GM19043 (cell line): ENCODE measurements at regions not wholly inside any gene's neighbourhood (a gene's known extent, or its start where the extent isn't known, plus 50 kb on each side); places are given as distances from the start of the nearest gene placed in this dataset.

ENCODE experiments used
- ATAC-seq: cut with Tn5 transposase; IDR thresholded peaks from one replicate; pipeline ENCODE4 v1.9.1; 2021; ENCODE audit warnings: low read depth; ENCODE audit not compliant: unreplicated experiment

- no peak for ATAC-seq
These were observed 165.4 kb upstream of the DPP6 start for GRCh38 chr7:153886506-153887441.

DNA sequence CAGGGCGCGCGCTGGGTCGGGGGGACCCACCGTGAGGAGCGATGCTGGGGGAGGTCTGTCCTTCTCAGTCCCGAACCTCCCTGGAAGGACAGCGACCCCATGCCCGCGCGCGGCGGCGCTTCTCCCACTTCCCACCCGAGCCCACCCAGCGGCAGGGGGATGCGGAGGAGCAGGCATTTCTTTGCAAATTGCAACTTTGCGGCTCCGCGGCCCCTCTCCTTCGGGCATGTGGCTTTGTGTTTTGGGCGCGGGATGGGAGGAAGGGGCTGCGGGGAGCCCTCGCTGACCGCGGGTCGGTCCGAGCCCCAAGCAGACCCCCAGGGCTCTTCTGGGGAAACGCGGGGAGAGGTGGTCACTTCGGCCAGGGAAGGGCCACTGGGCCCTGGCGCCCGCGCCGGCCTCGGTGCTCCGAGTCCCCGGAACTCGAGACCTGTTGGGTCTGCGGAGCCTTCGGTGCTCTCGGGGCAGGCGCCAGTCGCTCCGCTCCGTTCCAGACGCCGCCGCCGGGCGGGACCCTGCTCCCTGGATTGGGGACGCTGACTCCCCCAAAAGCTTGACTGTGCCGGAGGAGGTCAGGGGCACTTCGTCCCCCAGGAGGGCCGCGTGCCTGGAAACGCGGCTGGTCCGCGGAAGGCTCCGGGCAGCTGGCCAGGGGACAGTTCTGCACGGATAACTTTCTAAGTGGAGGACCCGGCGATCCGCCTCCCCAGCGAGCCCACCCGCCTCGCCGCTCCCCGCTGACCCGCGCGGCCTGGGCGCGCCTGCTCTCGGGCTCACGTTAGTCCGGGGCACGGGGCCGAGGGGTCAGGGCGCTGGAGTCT, 164.2 kb upstream of the DPP6 start:
- ATAC-seq = no peak

GRCh38 chr7:153891990-153892389, 160.2 kb upstream of the DPP6 start:
- ATAC-seq = no peak

DNA sequence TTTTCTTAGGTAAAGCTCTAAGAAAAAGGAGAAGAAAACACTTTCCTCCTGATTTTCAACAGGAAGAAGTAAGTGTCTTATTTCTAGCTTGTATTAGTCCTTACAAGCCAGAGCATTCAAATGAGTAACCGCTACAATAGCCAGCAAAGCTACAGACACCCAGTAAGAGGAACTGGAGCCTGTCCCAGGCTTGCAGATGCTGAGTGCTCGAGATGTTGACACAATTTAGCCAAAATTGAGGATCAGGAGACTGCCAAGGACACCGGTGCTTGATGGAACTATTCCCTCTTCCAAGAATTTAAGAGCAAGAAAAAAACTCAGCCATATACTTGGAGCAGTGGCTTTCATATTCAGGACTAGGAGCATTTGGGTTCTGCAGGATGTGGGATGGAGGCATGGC, 149.3 kb upstream of the DPP6 start:
- no peak for ATAC-seq

DNA sequence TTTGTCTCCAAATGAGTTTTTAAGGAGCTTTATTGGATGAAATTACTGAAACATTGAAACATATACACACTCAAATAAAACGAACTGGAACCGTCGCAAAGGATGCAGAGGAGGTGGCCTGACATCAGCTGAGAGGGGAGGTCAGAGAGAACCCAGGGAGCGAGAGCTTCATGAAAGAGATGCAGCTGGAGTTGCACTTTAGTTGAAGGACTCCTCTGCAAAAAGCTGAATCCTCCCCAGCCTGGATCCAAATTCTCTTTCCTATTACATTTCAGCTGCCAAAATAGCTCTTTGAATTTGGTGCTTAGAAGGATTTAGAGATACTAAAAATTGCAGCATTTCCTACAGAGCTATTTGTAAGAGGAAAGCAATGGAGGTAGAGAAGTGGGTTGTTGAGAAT, 140.0 kb upstream of the DPP6 start:
- no peak for ATAC-seq

DNA sequence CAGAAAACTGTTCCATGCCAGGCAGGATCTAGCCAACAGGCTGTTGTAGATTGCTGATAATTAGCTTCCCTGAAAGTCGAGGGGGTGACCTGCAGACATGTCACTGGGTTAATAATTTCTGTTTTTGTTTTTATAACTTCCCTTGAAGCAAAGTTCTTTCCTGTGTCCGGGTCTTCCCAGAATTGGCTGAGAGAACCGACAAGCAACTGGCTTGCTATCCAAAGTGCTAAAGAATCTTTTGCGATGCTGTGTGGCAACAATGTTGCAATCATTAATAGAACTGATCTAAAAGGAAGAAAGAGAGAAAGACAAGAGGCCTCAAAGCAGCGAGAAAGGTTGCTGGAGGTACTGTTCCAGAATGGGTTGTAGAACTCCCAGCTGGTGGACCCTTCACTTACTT, 132.1 kb upstream of the DPP6 start:
- no peak for ATAC-seq

- no peak for ATAC-seq
These were observed 131.3 kb upstream of the DPP6 start for GRCh38 chr7:153920897-153921296.

GRCh38 chr7:153921408-153921807, 130.8 kb upstream of the DPP6 start:
- ATAC-seq = no peak

DNA sequence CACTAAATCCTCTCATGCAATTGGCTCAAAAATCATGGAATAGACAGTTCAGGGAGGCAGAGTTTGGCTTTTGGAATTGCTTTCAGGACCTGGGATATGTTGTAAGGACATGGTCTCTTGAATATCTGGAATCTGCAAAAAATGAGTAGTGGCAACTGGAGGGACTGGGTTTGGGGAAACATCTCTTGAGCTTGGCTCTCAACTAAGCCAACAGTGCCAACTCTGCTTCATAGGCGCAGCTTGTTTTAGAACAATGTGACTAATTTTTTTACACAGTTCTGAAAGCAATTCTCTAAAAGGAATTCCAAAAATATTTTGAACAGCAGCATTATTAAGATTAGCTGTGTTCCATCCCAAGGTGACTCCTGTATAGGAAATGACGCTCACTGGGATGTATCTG, 121.5 kb upstream of the DPP6 start:
- no peak for ATAC-seq

- ATAC-seq = no peak
These were observed 118.2 kb upstream of the DPP6 start for GRCh38 chr7:153934048-153934447.

DNA sequence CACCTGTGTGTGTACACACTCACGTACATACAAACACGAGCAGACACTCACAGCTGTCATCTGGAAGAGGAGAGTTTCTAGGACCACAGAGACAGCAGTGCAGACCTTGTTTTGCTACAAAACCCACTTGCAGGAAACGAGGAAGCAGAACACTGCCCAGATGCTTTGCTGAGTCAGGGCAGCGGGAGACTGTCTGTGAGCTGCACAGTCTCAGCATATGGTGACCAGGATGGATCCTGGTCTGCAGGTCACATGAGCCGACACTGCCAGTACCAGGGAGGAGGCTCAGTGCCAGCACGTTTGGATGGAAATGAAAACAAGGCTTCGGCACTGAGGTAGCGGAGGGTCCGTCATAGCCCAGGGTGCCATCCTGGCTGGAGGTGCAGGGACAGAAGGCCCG, 117.6 kb upstream of the DPP6 start:
- ATAC-seq = no peak

DNA sequence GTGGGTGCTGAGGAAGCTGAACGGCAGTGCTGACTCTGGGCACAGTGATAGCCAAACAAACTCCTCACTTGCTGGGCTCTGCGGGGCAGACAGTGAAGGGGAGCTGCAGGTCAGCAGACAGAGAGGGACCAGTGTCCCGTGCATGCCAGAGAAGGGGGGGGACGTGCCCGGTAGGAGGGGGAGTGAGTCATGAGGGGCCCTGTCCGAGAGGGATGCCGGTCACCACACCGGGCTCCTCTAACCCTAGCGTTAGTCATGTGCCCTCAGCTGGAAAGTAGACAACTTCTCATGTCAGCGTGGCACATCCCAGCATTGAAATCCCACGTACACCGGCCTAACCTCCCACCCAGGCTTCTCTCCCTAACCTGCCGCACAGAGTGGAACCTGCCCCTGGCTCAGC, 117.1 kb upstream of the DPP6 start:
- no peak for ATAC-seq

- no peak for ATAC-seq
These were observed 113.7 kb upstream of the DPP6 start for GRCh38 chr7:153938451-153938850.

GRCh38 chr7:153939177-153939576, 113.0 kb upstream of the DPP6 start:
- ATAC-seq = no peak

DNA sequence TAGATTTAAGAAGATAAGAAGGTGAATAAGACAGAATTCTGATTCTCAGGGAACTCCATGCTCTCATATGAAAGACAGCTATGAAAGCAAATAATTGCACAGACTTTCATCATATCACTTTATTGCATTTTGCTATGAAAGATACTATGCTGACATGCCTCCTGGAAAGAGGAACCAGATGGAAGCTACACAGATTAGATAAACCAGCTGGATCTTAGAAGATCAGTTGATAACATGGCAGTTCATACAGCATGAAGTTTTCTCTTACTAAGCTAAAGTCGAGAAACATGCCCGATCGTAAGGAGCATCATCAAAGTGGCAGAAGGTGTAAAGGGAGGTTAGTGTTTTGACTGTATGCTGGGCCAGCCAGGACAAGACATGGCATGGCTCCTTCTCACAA, 112.5 kb upstream of the DPP6 start:
- ATAC-seq = no peak

DNA sequence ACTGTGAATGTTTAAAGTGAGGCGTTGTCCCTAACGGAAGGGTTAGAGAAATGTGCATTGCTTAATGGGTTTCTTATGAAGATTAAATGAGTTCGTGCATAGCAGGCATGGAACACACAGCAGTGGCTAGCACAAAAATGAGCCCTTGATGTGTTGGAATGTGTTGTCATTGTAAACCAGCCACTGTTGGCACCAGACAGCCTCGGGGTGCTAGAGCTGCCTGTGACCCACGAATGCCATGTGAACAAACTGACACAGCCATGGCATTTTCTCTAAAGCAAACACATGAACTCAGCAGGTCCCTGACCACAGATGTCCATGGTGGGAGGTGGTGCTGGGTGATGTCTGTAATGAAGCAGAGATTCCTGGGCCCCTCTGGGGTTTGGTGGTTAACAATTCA, 111.1 kb upstream of the DPP6 start:
- no peak for ATAC-seq

GRCh38 chr7:153942036-153942435, 110.2 kb upstream of the DPP6 start:
- no peak for ATAC-seq

- no peak for ATAC-seq
These were observed 108.7 kb upstream of the DPP6 start for GRCh38 chr7:153943457-153943856.

- no peak for ATAC-seq
These were observed 108.3 kb upstream of the DPP6 start for GRCh38 chr7:153943861-153944260.

GRCh38 chr7:153948060-153948459, 104.1 kb upstream of the DPP6 start:
- ATAC-seq = no peak

DNA sequence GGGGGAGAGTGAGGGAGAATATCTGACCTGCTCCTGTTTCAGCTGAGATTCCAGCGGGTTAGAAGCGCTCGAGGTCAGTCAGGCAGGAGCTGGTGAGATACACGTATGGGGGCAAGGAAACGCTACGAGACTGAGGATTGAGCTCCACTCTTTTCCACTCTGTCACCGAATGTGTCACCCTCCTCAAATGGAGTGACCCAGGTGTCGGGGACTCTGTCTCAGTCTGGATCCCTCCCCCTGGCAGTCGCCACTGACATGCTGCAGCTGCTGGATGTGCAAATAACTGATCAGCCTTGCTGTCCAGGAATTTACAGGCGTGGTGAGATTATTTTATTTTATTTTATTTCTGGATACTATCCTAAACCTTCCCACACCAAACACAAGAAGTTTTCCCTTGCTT, 100.9 kb upstream of the DPP6 start:
- ATAC-seq = no peak

- no peak for ATAC-seq
These were observed 97.7 kb upstream of the DPP6 start for GRCh38 chr7:153954477-153954876.
